ENCODE measurements at regions not wholly inside any gene's neighbourhood (a gene's known extent, or its start where the extent isn't known, plus 50 kb on each side); places are given as distances from the start of the nearest gene placed in this dataset.

GRCh38 chr5:17400724-17401469 lies 97.1 kb upstream of the TAF11L2 start:
- H3K36me3 Mint-ChIP-seq: peaks cover 4% of the 10 kb centered on the region
- H3K27ac Mint-ChIP-seq: peak overlapping the region; percentile 21
- no peaks in the 10 kb centered on the region for H3K27me3 Mint-ChIP-seq (ENCODE audit: low read depth)
- no peak for TF ChIP-seq CTCF (IDR thresholded peaks at IDR 0.05; ENCODE audit: unreplicated experiment)
- peaks cover 58% of the 10 kb centered on the region for H3K4me1 Mint-ChIP-seq
- no peak for DNase-seq (ENCODE audit: low spot score in 2 of 2, unreplicated experiment in 2 of 2)
- H3K9me3 Mint-ChIP-seq: peaks cover 7% of the 10 kb centered on the region
- H3K4me3 Mint-ChIP-seq: no peak overlapping the region

- DNase-seq (ENCODE audit: low spot score in 2 of 2, unreplicated experiment in 2 of 2): no peak
- H3K9me3 Mint-ChIP-seq: peaks cover 3% of the 10 kb centered on the region
- H3K36me3 Mint-ChIP-seq: peaks cover 2% of the 10 kb centered on the region
- H3K27ac Mint-ChIP-seq: peak overlapping the region; percentile 14
- H3K27me3 Mint-ChIP-seq (ENCODE audit: low read depth): no peaks in the 10 kb centered on the region
- no peak overlapping the region for H3K4me3 Mint-ChIP-seq
- TF ChIP-seq CTCF (IDR thresholded peaks at IDR 0.05; ENCODE audit: unreplicated experiment): no peak
- peaks cover 55% of the 10 kb centered on the region for H3K4me1 Mint-ChIP-seq
These were observed 96.4 kb upstream of the TAF11L2 start for GRCh38 chr5:17401470-17402288.

- no peak for DNase-seq (ENCODE audit: low spot score in 2 of 2, unreplicated experiment in 2 of 2)
- H3K27me3 Mint-ChIP-seq (ENCODE audit: low read depth): no peaks in the 10 kb centered on the region
- no peaks in the 10 kb centered on the region for H3K9me3 Mint-ChIP-seq
- H3K36me3 Mint-ChIP-seq: no peaks in the 10 kb centered on the region
- no peak for TF ChIP-seq CTCF (IDR thresholded peaks at IDR 0.05; ENCODE audit: unreplicated experiment)
- peaks cover 57% of the 10 kb centered on the region for H3K4me1 Mint-ChIP-seq
- no peak overlapping the region for H3K4me3 Mint-ChIP-seq
- peak overlapping the region; percentile 32 for H3K27ac Mint-ChIP-seq
These were observed 95.5 kb upstream of the TAF11L2 start for GRCh38 chr5:17402289-17403121.

- Mint-ChIP-seq H3K4me3 (no peak overlapping the region), H3K36me3 (no peaks in the 10 kb centered on the region), H3K27me3 (ENCODE audit: low read depth) (no peaks in the 10 kb centered on the region), H3K4me1 (peaks cover 53% of the 10 kb centered on the region), H3K9me3 (no peaks in the 10 kb centered on the region), H3K27ac (no peak overlapping the region)
- no peak for TF ChIP-seq CTCF (IDR thresholded peaks at IDR 0.05; ENCODE audit: unreplicated experiment)
- no peak for DNase-seq (ENCODE audit: low spot score in 2 of 2, unreplicated experiment in 2 of 2)
These were observed 94.1 kb upstream of the TAF11L2 start for GRCh38 chr5:17403695-17404490.

- Mint-ChIP-seq H3K4me3 (no peak overlapping the region), H3K27ac (no peak overlapping the region), H3K27me3 (ENCODE audit: low read depth) (no peaks in the 10 kb centered on the region), H3K36me3 (no peaks in the 10 kb centered on the region), H3K9me3 (no peaks in the 10 kb centered on the region), H3K4me1 (peaks cover 42% of the 10 kb centered on the region)
- no peak for TF ChIP-seq CTCF (IDR thresholded peaks at IDR 0.05; ENCODE audit: unreplicated experiment)
- DNase-seq (ENCODE audit: low spot score in 2 of 2, unreplicated experiment in 2 of 2): no peak
These were observed 92.1 kb upstream of the TAF11L2 start for GRCh38 chr5:17405976-17406375.

Measured in mesothelial cell of epicardium (in vitro differentiated cells).